T47D (cell line): ENCODE measurements at regions not wholly inside any gene's neighbourhood (a gene's known extent, or its start where the extent isn't known, plus 50 kb on each side); places are given as distances from the start of the nearest gene placed in this dataset.
"Not testable (repeated sequence)": the region's sequence is repeated elsewhere in the genome, so short reads cannot be mapped to it uniquely, and the experiment has no call there.

Source experiments
- DNase-seq, 2 experiments: peaks; one replicate each; pipeline versions ENCODE4 v3.0.0 to v3.0.0-alpha.2; 2011 to 2012; ENCODE audit warnings: low read depth in 1 of 2, low spot score in 1 of 2
- JUND ChIP-seq: IDR thresholded peaks from 2 replicates; pipeline ENCODE4 v1.6.1; 2012; ENCODE audit warnings: low read depth
- in situ Hi-C: cut with HindIII; loops from 2 replicates; pipeline ENCODE4 v1.10.0; 2016; ENCODE audit warnings: low sequenced_read_pairs, low pct_unique_long_range_greater_than_20kb

GRCh38 chr7:26948617-26949118, 84.3 kb upstream of the SKAP2 start:
- DNase-seq, result no peak
- no peak for TF ChIP-seq JUND
- in situ Hi-C loops, result no loop called here

DNA sequence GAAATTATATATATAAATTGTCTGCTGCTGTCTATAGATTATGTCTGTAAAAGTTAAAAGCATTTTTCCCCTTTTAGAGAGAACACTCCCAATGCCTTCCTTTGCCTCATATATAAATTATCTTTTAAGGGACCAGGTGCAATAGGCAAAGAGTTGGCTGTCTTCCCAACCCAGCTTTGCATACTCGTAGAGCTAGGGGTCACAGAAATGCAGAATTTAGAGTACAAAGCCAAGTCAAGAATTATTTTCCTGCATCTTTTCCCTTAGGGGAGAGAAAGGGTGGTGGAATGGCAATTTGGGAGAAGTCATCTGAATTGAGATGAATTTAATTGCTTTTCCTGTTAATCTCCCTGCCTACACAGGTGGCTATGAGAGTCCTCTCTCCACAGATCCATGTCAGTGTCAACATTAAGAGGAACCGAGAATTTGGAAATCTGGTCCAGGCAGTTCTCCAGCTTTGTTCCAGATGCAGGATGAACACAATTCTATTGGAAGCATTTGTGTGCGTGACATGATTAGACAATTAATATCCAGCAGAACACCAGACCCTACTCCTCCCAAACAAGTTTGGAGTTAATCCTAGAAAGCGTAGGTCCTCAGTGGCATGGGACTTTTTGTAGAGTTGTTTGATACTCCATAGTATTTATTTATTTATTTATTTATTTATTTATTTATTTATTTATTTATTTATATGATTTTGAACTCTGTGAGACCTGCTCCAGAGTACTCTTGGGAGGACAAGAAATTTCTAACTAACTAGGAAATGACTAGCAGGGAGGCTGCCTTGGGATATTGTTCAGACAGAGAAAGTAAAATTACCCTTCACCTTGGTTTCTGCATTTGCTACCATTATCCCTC, 80.3 kb upstream of the SKAP2 start:
- in situ Hi-C loops, result no loop called here
- no peak for DNase-seq
- TF ChIP-seq JUND, result no peak

DNA sequence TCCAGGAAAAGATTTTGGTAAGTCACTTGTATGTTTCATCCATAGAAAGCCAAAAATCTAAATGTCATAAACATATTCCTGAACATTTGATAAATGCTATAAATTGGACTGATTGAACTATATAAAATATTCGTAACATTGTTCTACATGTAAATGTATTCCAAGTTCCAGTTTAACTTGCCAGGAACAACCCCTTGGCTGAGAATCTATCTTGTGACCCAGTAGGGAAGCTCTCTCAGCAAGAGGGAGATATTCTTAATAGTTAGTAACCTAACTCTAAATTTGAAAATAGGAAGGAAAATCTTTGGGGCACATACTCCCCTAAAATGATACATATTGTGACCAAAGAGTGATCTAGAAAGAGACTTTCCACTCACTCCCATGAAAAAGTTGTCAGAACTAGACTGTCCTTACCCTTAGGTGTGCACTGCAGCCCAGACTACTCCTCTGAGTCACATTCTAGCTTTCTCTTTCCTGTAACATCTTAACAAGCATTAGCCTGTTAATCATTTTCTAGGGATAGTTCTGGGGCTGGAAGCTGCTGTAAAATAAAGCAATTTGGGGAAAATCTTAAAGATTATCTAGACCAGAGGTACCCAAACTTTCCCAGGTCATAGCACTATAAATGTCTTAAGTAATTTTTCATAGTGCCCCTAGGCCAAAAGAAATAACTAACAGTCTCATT, 73.7 kb upstream of the SKAP2 start:
- in situ Hi-C loops, result no loop called here
- no peak for TF ChIP-seq JUND
- DNase-seq, result no peak

DNA sequence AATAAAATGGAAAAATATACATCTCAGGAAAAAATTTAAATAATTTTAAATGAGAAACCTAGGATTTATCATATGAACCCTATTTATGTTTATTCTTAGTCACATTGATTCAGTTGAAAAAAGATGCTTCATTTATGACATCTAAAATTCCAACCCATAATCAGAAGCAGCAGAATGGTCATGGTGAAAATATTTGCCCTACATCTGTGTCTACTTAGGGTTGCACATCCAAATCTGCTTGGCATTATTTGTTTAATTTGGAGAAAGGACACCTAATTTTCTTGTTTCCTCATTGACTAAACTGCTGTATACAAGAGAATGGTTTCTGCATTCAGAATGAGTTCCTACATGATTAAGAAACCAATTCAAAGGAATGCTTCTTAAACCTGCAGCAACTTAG, 72.9 kb upstream of the SKAP2 start:
- in situ Hi-C loops, result no loop called here
- no peak for TF ChIP-seq JUND
- no peak for DNase-seq

DNA sequence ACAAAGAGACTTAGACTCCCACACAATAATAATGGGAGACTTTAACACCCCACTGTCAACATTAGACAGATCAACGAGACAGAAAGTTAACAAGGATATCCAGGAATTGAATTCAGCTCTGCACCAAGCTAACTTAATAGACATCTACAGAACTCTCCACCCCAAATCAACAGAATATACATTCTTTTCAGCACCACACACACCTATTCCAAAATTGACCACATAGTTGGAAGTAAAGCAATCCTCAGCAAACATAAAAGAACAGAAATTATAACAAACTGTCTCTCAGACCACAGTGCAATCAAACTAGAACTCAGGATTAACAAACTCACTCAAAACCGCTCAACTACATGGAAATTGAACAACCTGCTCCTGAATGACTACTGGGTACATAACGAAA, 68.2 kb upstream of the SKAP2 start:
- not testable (repeated sequence) for DNase-seq

DNA sequence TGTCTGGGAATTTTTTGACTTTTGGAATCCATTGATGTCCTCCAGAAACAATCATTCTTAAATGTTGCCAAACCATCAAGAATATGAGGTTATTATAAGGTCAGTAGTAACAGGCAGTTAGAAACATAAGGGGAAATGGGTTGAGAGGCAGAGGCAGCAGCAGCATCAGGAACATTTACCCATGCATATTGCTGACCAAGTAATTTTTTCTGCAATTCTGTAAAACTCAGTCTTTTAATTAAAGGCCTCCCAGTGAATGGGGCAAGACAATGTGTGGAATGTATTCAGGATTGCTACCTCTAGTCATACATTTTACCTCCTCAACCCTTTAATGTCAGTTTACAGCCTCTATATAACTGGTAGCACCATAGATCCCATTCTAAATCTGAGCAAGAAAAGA, 66.5 kb upstream of the SKAP2 start:
- DNase-seq, result no peak
- in situ Hi-C loops, result no loop called here
- TF ChIP-seq JUND, result no peak

More for the DNA sequence above, 68.2 kb upstream of the SKAP2 start:
- in situ Hi-C loops, result not testable (repeated sequence)

GRCh38 chr7:26930201-26930600, 65.8 kb upstream of the SKAP2 start:
- peak in 1 of 2 experiments; percentile 79 for DNase-seq
- in situ Hi-C loops, result no loop called here
- no peak for TF ChIP-seq JUND

- no peak for TF ChIP-seq JUND
- DNase-seq, result peak in 1 of 2 experiments; percentile 46
- in situ Hi-C loops, result no loop called here
Observed at GRCh38 chr7:26928703-26929347, 64.4 kb upstream of the SKAP2 start.

GRCh38 chr7:26925768-26926167, 61.4 kb upstream of the SKAP2 start:
- no peak for TF ChIP-seq JUND
- in situ Hi-C loops, result no loop called here
- DNase-seq, result no peak

GRCh38 chr7:26924149-26924767, 59.9 kb upstream of the SKAP2 start:
- no peak for DNase-seq
- TF ChIP-seq JUND, result no peak
- in situ Hi-C loops, result no loop called here

- no peak for TF ChIP-seq JUND
- in situ Hi-C loops, result no loop called here
- DNase-seq, result no peak
Observed at GRCh38 chr7:26919906-26920493, 55.6 kb upstream of the SKAP2 start.

DNA sequence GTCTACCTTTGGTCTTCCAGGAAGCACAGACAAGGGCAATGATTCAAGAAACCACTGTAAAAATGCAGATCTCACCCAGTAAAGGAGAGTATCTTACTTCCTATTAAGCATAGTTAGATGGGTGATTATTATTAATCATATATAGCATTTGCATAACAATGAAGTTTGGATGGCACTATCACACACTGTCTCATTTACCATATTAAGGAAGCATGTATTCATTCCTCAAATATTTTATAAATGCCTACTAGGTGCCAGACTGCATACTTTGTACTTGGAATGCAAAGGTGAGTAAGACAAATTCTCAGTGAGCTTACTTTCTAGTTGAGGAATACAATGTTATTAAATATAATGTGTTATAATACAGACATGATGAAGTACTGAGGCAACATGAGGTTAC, 53.9 kb upstream of the SKAP2 start:
- TF ChIP-seq JUND, result no peak
- no peak for DNase-seq
- in situ Hi-C loops, result no loop called here
